ENCODE measurements at regions not wholly inside any gene's neighbourhood (a gene's known extent, or its start where the extent isn't known, plus 50 kb on each side); places are given as distances from the start of the nearest gene placed in this dataset.

GRCh38 chrX:124524852-124525251, 178.5 kb downstream of the SH2D1A start:
- no peak for TF ChIP-seq EZH2phosphoT487 (IDR thresholded peaks at IDR 0.05; ENCODE audit: insufficient read depth, low read depth)
- TF ChIP-seq EZH2 (IDR thresholded peaks at IDR 0.05; ENCODE audit: insufficient read depth, poor library complexity, severe bottlenecking), result no peak
- H3K4me1 ChIP-seq (ENCODE audit: insufficient read depth), result no peaks in the 10 kb centered on the region
- H3K4me2 ChIP-seq (ENCODE audit: unreplicated experiment), result no peak overlapping the region
- H4K20me1 ChIP-seq (ENCODE audit: insufficient read depth), result no peaks in the 10 kb centered on the region
- no peaks in the 10 kb centered on the region for H3K79me2 ChIP-seq (ENCODE audit: insufficient read depth)
- no peak overlapping the region for H3K27ac ChIP-seq
- in situ Hi-C loops (cut with MboI), result no loop called here
- no peaks in the 10 kb centered on the region for H3K36me3 ChIP-seq (ENCODE audit: low read depth)
- H3K27me3 ChIP-seq (replicated peaks; ENCODE audit: insufficient read depth), result no peaks in the 10 kb centered on the region
- H2AFZ ChIP-seq, result no peak overlapping the region
- no peak overlapping the region for H3K4me3 ChIP-seq
- H3K9me2 ChIP-seq (ENCODE audit: insufficient read depth), result no peaks in the 10 kb centered on the region
- H3K9me3 ChIP-seq (ENCODE audit: low read depth), result no peaks in the 10 kb centered on the region
- DNase-seq, result no peak
- 44 to 47% methylated on average over 3 of the region's 3 CpGs for WGBS, 2 experiments (ENCODE audit: low coverage in 1 of 2, low lambda C conversion rate in 2 of 2, missing lambda C conversion rate in 2 of 2)
- no peak overlapping the region for H3K9ac ChIP-seq
- no peaks in the 10 kb centered on the region for H3F3A ChIP-seq (ENCODE audit: insufficient read depth)

GRCh38 chrX:124529786-124530185, 183.4 kb downstream of the SH2D1A start:
- WGBS, 2 experiments (ENCODE audit: low coverage in 1 of 2, low lambda C conversion rate in 2 of 2, missing lambda C conversion rate in 2 of 2), result 54 to 60% methylated on average over 3 of the region's 3 CpGs
- H3K4me3 ChIP-seq, result no peak overlapping the region
- TF ChIP-seq EZH2phosphoT487 (IDR thresholded peaks at IDR 0.05; ENCODE audit: insufficient read depth, low read depth) (no peak), EZH2 (IDR thresholded peaks at IDR 0.05; ENCODE audit: insufficient read depth, poor library complexity, severe bottlenecking) (no peak)

GRCh38 chrX:124530803-124531202, 184.4 kb downstream of the SH2D1A start:
- no peaks in the 10 kb centered on the region for H3K4me1 ChIP-seq (ENCODE audit: insufficient read depth)
- H2AFZ ChIP-seq, result no peak overlapping the region
- no peaks in the 10 kb centered on the region for H3F3A ChIP-seq (ENCODE audit: insufficient read depth)
- no peak for DNase-seq
- H3K27ac ChIP-seq, result no peak overlapping the region
- in situ Hi-C loops (cut with MboI), result no loop called here
- no peaks in the 10 kb centered on the region for H3K9me2 ChIP-seq (ENCODE audit: insufficient read depth)
- no peaks in the 10 kb centered on the region for H3K9me3 ChIP-seq (ENCODE audit: low read depth)
- no peak overlapping the region for H3K4me2 ChIP-seq (ENCODE audit: unreplicated experiment)
- TF ChIP-seq EZH2 (IDR thresholded peaks at IDR 0.05; ENCODE audit: insufficient read depth, poor library complexity, severe bottlenecking), result no peak
- TF ChIP-seq EZH2phosphoT487 (IDR thresholded peaks at IDR 0.05; ENCODE audit: insufficient read depth, low read depth), result no peak
- no peaks in the 10 kb centered on the region for H3K79me2 ChIP-seq (ENCODE audit: insufficient read depth)
- no peaks in the 10 kb centered on the region for H3K36me3 ChIP-seq (ENCODE audit: low read depth)
- no peak overlapping the region for H3K4me3 ChIP-seq
- H3K27me3 ChIP-seq (replicated peaks; ENCODE audit: insufficient read depth), result no peaks in the 10 kb centered on the region
- H4K20me1 ChIP-seq (ENCODE audit: insufficient read depth), result no peaks in the 10 kb centered on the region
- no peak overlapping the region for H3K9ac ChIP-seq
- 7 to 10% methylated on average over 1 of the region's 1 CpG for WGBS, 2 experiments (ENCODE audit: low coverage in 1 of 2, low lambda C conversion rate in 2 of 2, missing lambda C conversion rate in 2 of 2)

More at GRCh38 chrX:124529786-124530185, 183.4 kb downstream of the SH2D1A start:
- Histone ChIP-seq H4K20me1 (ENCODE audit: insufficient read depth) (no peaks in the 10 kb centered on the region), H3F3A (ENCODE audit: insufficient read depth) (no peaks in the 10 kb centered on the region), H3K27me3 (replicated peaks; ENCODE audit: insufficient read depth) (no peaks in the 10 kb centered on the region), H3K9me3 (ENCODE audit: low read depth) (no peaks in the 10 kb centered on the region), H3K27ac (no peak overlapping the region), H3K36me3 (ENCODE audit: low read depth) (no peaks in the 10 kb centered on the region), H3K9ac (no peak overlapping the region), H3K79me2 (ENCODE audit: insufficient read depth) (no peaks in the 10 kb centered on the region), H2AFZ (no peak overlapping the region), H3K9me2 (ENCODE audit: insufficient read depth) (no peaks in the 10 kb centered on the region), H3K4me2 (ENCODE audit: unreplicated experiment) (no peak overlapping the region), H3K4me1 (ENCODE audit: insufficient read depth) (no peaks in the 10 kb centered on the region)
- no peak for DNase-seq
- in situ Hi-C loops (cut with MboI), result no loop called here

- Histone ChIP-seq H3K27me3 (replicated peaks; ENCODE audit: insufficient read depth) (no peaks in the 10 kb centered on the region), H3K4me1 (ENCODE audit: insufficient read depth) (no peaks in the 10 kb centered on the region), H3K4me3 (no peak overlapping the region), H3K9me2 (ENCODE audit: insufficient read depth) (no peaks in the 10 kb centered on the region), H3K4me2 (ENCODE audit: unreplicated experiment) (no peak overlapping the region), H2AFZ (no peak overlapping the region), H3K79me2 (ENCODE audit: insufficient read depth) (no peaks in the 10 kb centered on the region), H3K9ac (no peak overlapping the region), H3F3A (ENCODE audit: insufficient read depth) (no peaks in the 10 kb centered on the region), H4K20me1 (ENCODE audit: insufficient read depth) (no peaks in the 10 kb centered on the region), H3K36me3 (ENCODE audit: low read depth) (no peaks in the 10 kb centered on the region), H3K9me3 (ENCODE audit: low read depth) (no peaks in the 10 kb centered on the region), H3K27ac (no peak overlapping the region)
- DNase-seq, result no peak
- TF ChIP-seq EZH2phosphoT487 (IDR thresholded peaks at IDR 0.05; ENCODE audit: insufficient read depth, low read depth), result no peak
- no peak for TF ChIP-seq EZH2 (IDR thresholded peaks at IDR 0.05; ENCODE audit: insufficient read depth, poor library complexity, severe bottlenecking)
- WGBS, 2 experiments (ENCODE audit: low coverage in 1 of 2, low lambda C conversion rate in 2 of 2, missing lambda C conversion rate in 2 of 2), result 32 to 50% methylated on average over 3 of the region's 3 CpGs
- in situ Hi-C loops (cut with MboI), result no loop called here
Observed at GRCh38 chrX:124534536-124534935, 188.2 kb downstream of the SH2D1A start.

- Histone ChIP-seq H4K20me1 (ENCODE audit: insufficient read depth) (no peaks in the 10 kb centered on the region), H3K36me3 (ENCODE audit: low read depth) (no peaks in the 10 kb centered on the region), H2AFZ (no peak overlapping the region), H3K4me2 (ENCODE audit: unreplicated experiment) (no peak overlapping the region), H3K4me3 (no peak overlapping the region), H3K27ac (no peak overlapping the region), H3K4me1 (ENCODE audit: insufficient read depth) (no peaks in the 10 kb centered on the region), H3K9ac (no peak overlapping the region), H3K9me2 (ENCODE audit: insufficient read depth) (no peaks in the 10 kb centered on the region), H3K79me2 (ENCODE audit: insufficient read depth) (no peaks in the 10 kb centered on the region), H3K27me3 (replicated peaks; ENCODE audit: insufficient read depth) (no peaks in the 10 kb centered on the region), H3K9me3 (ENCODE audit: low read depth) (no peaks in the 10 kb centered on the region), H3F3A (ENCODE audit: insufficient read depth) (no peaks in the 10 kb centered on the region)
- no peak for DNase-seq
- TF ChIP-seq EZH2phosphoT487 (IDR thresholded peaks at IDR 0.05; ENCODE audit: insufficient read depth, low read depth), result no peak
- TF ChIP-seq EZH2 (IDR thresholded peaks at IDR 0.05; ENCODE audit: insufficient read depth, poor library complexity, severe bottlenecking), result no peak
- 63 to 68% methylated on average over 5 of the region's 5 CpGs for WGBS, 2 experiments (ENCODE audit: low coverage in 1 of 2, low lambda C conversion rate in 2 of 2, missing lambda C conversion rate in 2 of 2)
- in situ Hi-C loops (cut with MboI), result no loop called here
Observed at GRCh38 chrX:124540474-124540873, 194.1 kb downstream of the SH2D1A start.

Data from GM23248 (cell line).